Right lobe of liver (tissue), 6 donors: ENCODE measurements at regions not wholly inside any gene's neighbourhood (a gene's known extent, or its start where the extent isn't known, plus 50 kb on each side); places are given as distances from the start of the nearest gene placed in this dataset.

ENCODE experiments used
- ATAC-seq, 4 donors: fragments of 200-7000 bp; cut with Tn5 transposase; one replicate each; pipeline ENCODE4 v1.9.1; 2020; ENCODE audit warnings: mild to moderate bottlenecking in 4 of 4, moderate library complexity in 4 of 4
- DNase-seq, 3 donors: peaks; one replicate each; pipeline ENCODE4 v3.0.0-alpha.2; 2020
- H3K27ac ChIP-seq, 3 donors: fragments of 200-600 bp; one replicate each; pipeline ENCODE4 v1.8.0; 2022
- H3K27me3 ChIP-seq, 2 donors: fragments of 200-600 bp; one replicate each; pipeline ENCODE4 v1.8.0; 2022
- H3K36me3 ChIP-seq, 4 donors: fragments of 200-600 bp; sonication (generic) in 1 of 4; one replicate each; pipeline versions ENCODE4 v1.5.1 to v1.8.0; 2017 to 2022; ENCODE audit warnings: control low read depth in 1 of 4
- H3K4me1 ChIP-seq, 4 donors: fragments of 200-600 bp; sonication (generic) in 1 of 4; one replicate each; pipeline versions ENCODE4 v1.5.1 to v1.8.0; 2017 to 2022; ENCODE audit warnings: control low read depth in 1 of 4
- H3K4me3 ChIP-seq, 3 donors: fragments of 200-600 bp; one replicate each; pipeline ENCODE4 v1.8.0; 2022
- H3K9me3 ChIP-seq, 4 donors: fragments of 200-600 bp; sonication (generic) in 1 of 4; one replicate each; pipeline versions ENCODE4 v1.5.1 to v1.8.0; 2017 to 2022; ENCODE audit warnings: control low read depth in 1 of 4
- CTCF ChIP-seq, 4 donors: fragments of 200-600 bp in 3 of 4; fragments of 450-650 bp in 1 of 4; IDR thresholded peaks; one replicate each; pipeline versions ENCODE4 v1.5.1 to v1.8.0; 2016 to 2022; ENCODE audit warnings: antibody characterized with exemption in 4 of 4, mild to moderate bottlenecking in 2 of 4
- POLR2A ChIP-seq: fragments of 450-650 bp; IDR thresholded peaks from one replicate; pipeline ENCODE4 v1.6.1; 2017; ENCODE audit warnings: antibody characterized with exemption, mild to moderate bottlenecking
- WGBS: methylation state at CpG from one replicate; pipeline ENCODE4 v1.1.6; 2018; ENCODE audit warnings: low coverage, low lambda C conversion rate; ENCODE audit not compliant: insufficient coverage; ENCODE audit errors: missing lambda C conversion rate; 5-methylcytosine and 5-hydroxymethylcytosine counted together
- intact Hi-C, 2 donors: fragments of 100-400 bp; cut with DNase I; formaldehyde crosslinking; loops; one replicate each; pipeline versions ENCODE4 v1.11.2 to v1.14.1; 2022
- donor health status: DM: no; HTN: yes; CAD: no.
- donor health status: DM: no; HTN: no; CAD: no.
- donor health status: DM: no; HTN: no; CAD: no.
- donor health status: DM: no; HTN: yes; CAD: no.
- donor health status: DM: no; HTN: yes; CAD: no.

- intact Hi-C loops, result no loop called here
- WGBS, result 81% methylated on average over 14 of the region's 14 CpGs
- TF ChIP-seq CTCF (IDR thresholded peaks at IDR 0.05) (no peak), POLR2A (no peak)
- Histone ChIP-seq H3K36me3 (no peaks in the 10 kb centered on the region), H3K4me1 (no peaks in the 10 kb centered on the region), H3K27me3 (no peaks in the 10 kb centered on the region), H3K4me3 (no peak overlapping the region), H3K9me3 (no peaks in the 10 kb centered on the region), H3K27ac (no peak overlapping the region)
- ATAC-seq, result no peak
- DNase-seq, result no peak
Observed at GRCh38 chr14:26175658-26176057, 422.2 kb downstream of the NOVA1 start.

- no peak for ATAC-seq
- H3K4me3 ChIP-seq, result no peak overlapping the region
- H3K27ac ChIP-seq, result no peak overlapping the region
- 48% methylated on average over 2 of the region's 2 CpGs for WGBS
- H3K4me1 ChIP-seq, result no peaks in the 10 kb centered on the region
- H3K36me3 ChIP-seq, result no peaks in the 10 kb centered on the region
- no peak for DNase-seq
- H3K9me3 ChIP-seq, result no peaks in the 10 kb centered on the region
- intact Hi-C loops, result no loop called here
- H3K27me3 ChIP-seq, result no peaks in the 10 kb centered on the region
- TF ChIP-seq POLR2A (no peak), CTCF (IDR thresholded peaks at IDR 0.05) (no peak)
Observed at GRCh38 chr14:26174395-26174794, 423.4 kb downstream of the NOVA1 start.

DNA sequence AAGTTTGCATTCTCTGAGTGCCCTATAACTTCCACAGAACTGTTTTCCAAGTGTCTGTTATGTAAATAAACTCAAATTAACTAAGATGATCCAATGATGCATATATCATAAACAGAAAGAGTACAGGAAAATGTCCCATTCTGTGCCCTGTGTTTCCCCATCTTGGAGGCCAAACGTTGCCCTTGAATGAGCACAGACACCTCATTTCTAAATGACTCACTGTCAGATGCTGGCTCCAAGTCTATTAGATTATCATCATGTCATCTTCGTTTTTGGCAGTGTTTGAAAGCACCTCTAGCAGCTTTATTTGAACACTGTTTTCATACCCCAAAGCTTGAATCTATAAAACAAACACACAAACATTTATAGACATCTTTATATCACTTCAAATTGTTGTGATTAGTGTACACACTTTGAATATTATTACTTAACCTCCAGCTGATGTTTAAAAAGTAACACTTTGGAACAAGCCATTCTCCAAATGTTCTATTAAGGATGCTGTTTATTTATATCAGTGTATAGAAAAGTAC is 424.2 kb downstream of the NOVA1 start:
- Histone ChIP-seq H3K27me3 (no peaks in the 10 kb centered on the region), H3K4me3 (no peak overlapping the region), H3K4me1 (no peaks in the 10 kb centered on the region), H3K9me3 (no peaks in the 10 kb centered on the region), H3K36me3 (no peaks in the 10 kb centered on the region), H3K27ac (no peak overlapping the region)
- intact Hi-C loops, result no loop called here
- ATAC-seq (no peak), DNase-seq (no peak)
- 12% methylated on average over 2 of the region's 2 CpGs for WGBS
- TF ChIP-seq CTCF (IDR thresholded peaks at IDR 0.05) (no peak), POLR2A (no peak)

DNA sequence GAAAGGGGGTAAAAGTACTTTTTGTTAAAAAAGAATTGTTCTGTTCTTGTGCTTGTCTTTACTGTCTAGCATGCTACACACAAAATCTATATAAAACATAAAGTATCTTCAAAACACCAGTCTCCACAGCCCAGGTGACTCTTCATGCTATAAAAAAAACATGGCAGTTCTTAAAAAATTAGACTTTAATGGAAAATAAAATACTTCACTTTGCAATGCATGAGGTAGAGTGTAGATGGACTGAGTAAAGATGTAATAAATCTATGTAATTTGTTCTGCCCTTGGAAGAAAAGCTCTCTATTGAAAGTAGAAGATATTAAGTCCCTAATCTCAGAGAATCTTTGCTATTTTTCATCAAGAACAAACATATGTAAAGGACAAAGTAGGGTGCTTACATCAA is 425.4 kb downstream of the NOVA1 start:
- Histone ChIP-seq H3K9me3 (no peaks in the 10 kb centered on the region), H3K36me3 (no peaks in the 10 kb centered on the region), H3K4me3 (no peak overlapping the region), H3K27me3 (no peaks in the 10 kb centered on the region), H3K4me1 (no peaks in the 10 kb centered on the region), H3K27ac (no peak overlapping the region)
- ATAC-seq, result no peak
- no peak for DNase-seq
- intact Hi-C loops, result no loop called here
- TF ChIP-seq POLR2A (no peak), CTCF (IDR thresholded peaks at IDR 0.05) (no peak)

GRCh38 chr14:26170885-26171284 is 426.9 kb downstream of the NOVA1 start:
- Histone ChIP-seq H3K27ac (no peak overlapping the region), H3K4me1 (no peaks in the 10 kb centered on the region), H3K36me3 (no peaks in the 10 kb centered on the region), H3K27me3 (no peaks in the 10 kb centered on the region), H3K9me3 (no peaks in the 10 kb centered on the region), H3K4me3 (no peak overlapping the region)
- WGBS, result 43% methylated on average over 1 of the region's 1 CpG
- TF ChIP-seq CTCF (IDR thresholded peaks at IDR 0.05) (no peak), POLR2A (no peak)
- ATAC-seq, result no peak
- intact Hi-C loops, result no loop called here
- no peak for DNase-seq
